ENCODE measurements at regions not wholly inside any gene's neighbourhood (a gene's known extent, or its start where the extent isn't known, plus 50 kb on each side); places are given as distances from the start of the nearest gene placed in this dataset.

GRCh38 chr13:103973740-103974139, 907.5 kb upstream of the SLC10A2 start:
- Histone ChIP-seq H4K20me1 (ENCODE audit: low read length) (no peaks in the 10 kb centered on the region), H2AFZ (ENCODE audit: low read length) (no peak overlapping the region), H3K27ac (ENCODE audit: low read length) (no peak overlapping the region), H3K27me3 (ENCODE audit: low read length) (no peaks in the 10 kb centered on the region), H3K79me2 (ENCODE audit: low read length) (no peaks in the 10 kb centered on the region), H3K9me2 (replicated peaks; ENCODE audit: low read length) (no peaks in the 10 kb centered on the region), H3K9ac (ENCODE audit: low read length) (no peak overlapping the region), H3K4me1 (ENCODE audit: insufficient read depth, low read length) (no peaks in the 10 kb centered on the region), H3F3A (ENCODE audit: low read length, unreplicated experiment) (no peaks in the 10 kb centered on the region), H3K4me3 (ENCODE audit: low read length) (no peak overlapping the region), H3K9me3 (ENCODE audit: low read length) (no peaks in the 10 kb centered on the region), H3K36me3 (ENCODE audit: low read depth, low read length) (no peaks in the 10 kb centered on the region), H3K4me2 (ENCODE audit: low read length) (no peak overlapping the region)
- ChIA-PET CTCF (no interaction called here), POLR2A (ENCODE audit: unreplicated experiment) (no interaction called here)
- DNase-seq: no peak
- no peak for TF ChIP-seq EZH2 (IDR thresholded peaks at IDR 0.05; ENCODE audit: low read length, unreplicated experiment)
- TF ChIP-seq CTCF (conservative IDR thresholded peaks at IDR 0.05; ENCODE audit: low read depth, low read length): no peak
- no peak for TF ChIP-seq EZH2phosphoT487 (IDR thresholded peaks at IDR 0.05; ENCODE audit: borderline replicate concordance, low read length)
- no peak for ATAC-seq
- intact Hi-C loops (cut with micrococcal nuclease): no loop called here
- BruUV-seq (replicated peaks): no TSS peak

GRCh38 chr13:103969520-103970050, 903.4 kb upstream of the SLC10A2 start:
- no peak overlapping the region for H3K27ac ChIP-seq (ENCODE audit: low read length)
- no peaks in the 10 kb centered on the region for H3K9me3 ChIP-seq (ENCODE audit: low read length)
- H3K79me2 ChIP-seq (ENCODE audit: low read length): no peaks in the 10 kb centered on the region
- POLR2A ChIA-PET (ENCODE audit: unreplicated experiment): no interaction called here
- no peak overlapping the region for H3K4me2 ChIP-seq (ENCODE audit: low read length)
- TF ChIP-seq EZH2 (IDR thresholded peaks at IDR 0.05; ENCODE audit: low read length, unreplicated experiment) (no peak), CTCF (conservative IDR thresholded peaks at IDR 0.05; ENCODE audit: low read depth, low read length) (no peak), EZH2phosphoT487 (IDR thresholded peaks at IDR 0.05; ENCODE audit: borderline replicate concordance, low read length) (no peak)
- H3K4me1 ChIP-seq (ENCODE audit: insufficient read depth, low read length): no peaks in the 10 kb centered on the region
- H3K27me3 ChIP-seq (ENCODE audit: low read length): no peaks in the 10 kb centered on the region
- H3F3A ChIP-seq (ENCODE audit: low read length, unreplicated experiment): no peaks in the 10 kb centered on the region
- CTCF ChIA-PET: no interaction called here
- BruUV-seq (replicated peaks): no TSS peak
- no peak overlapping the region for H3K9ac ChIP-seq (ENCODE audit: low read length)
- ATAC-seq (no peak), DNase-seq (no peak)
- no peak overlapping the region for H2AFZ ChIP-seq (ENCODE audit: low read length)
- intact Hi-C loops (cut with micrococcal nuclease): no loop called here
- no peaks in the 10 kb centered on the region for H4K20me1 ChIP-seq (ENCODE audit: low read length)
- no peak overlapping the region for H3K4me3 ChIP-seq (ENCODE audit: low read length)
- H3K36me3 ChIP-seq (ENCODE audit: low read depth, low read length): no peaks in the 10 kb centered on the region
- no peaks in the 10 kb centered on the region for H3K9me2 ChIP-seq (replicated peaks; ENCODE audit: low read length)

GRCh38 chr13:103965506-103966243, 899.5 kb upstream of the SLC10A2 start:
- Histone ChIP-seq H3K4me1 (ENCODE audit: insufficient read depth, low read length) (no peaks in the 10 kb centered on the region), H3K9me2 (replicated peaks; ENCODE audit: low read length) (no peaks in the 10 kb centered on the region), H2AFZ (ENCODE audit: low read length) (no peak overlapping the region), H3F3A (ENCODE audit: low read length, unreplicated experiment) (no peaks in the 10 kb centered on the region), H3K9ac (ENCODE audit: low read length) (no peak overlapping the region), H3K27me3 (ENCODE audit: low read length) (no peaks in the 10 kb centered on the region), H3K36me3 (ENCODE audit: low read depth, low read length) (no peaks in the 10 kb centered on the region), H3K4me2 (ENCODE audit: low read length) (no peak overlapping the region), H4K20me1 (ENCODE audit: low read length) (no peaks in the 10 kb centered on the region), H3K27ac (ENCODE audit: low read length) (no peak overlapping the region), H3K4me3 (ENCODE audit: low read length) (no peak overlapping the region), H3K79me2 (ENCODE audit: low read length) (no peaks in the 10 kb centered on the region), H3K9me3 (ENCODE audit: low read length) (no peaks in the 10 kb centered on the region)
- BruUV-seq (replicated peaks): no TSS peak
- DNase-seq: no peak
- POLR2A ChIA-PET (ENCODE audit: unreplicated experiment): no interaction called here
- TF ChIP-seq EZH2 (IDR thresholded peaks at IDR 0.05; ENCODE audit: low read length, unreplicated experiment) (no peak), CTCF (conservative IDR thresholded peaks at IDR 0.05; ENCODE audit: low read depth, low read length) (no peak), EZH2phosphoT487 (IDR thresholded peaks at IDR 0.05; ENCODE audit: borderline replicate concordance, low read length) (no peak)
- intact Hi-C loops (cut with micrococcal nuclease): no loop called here
- ATAC-seq: no peak
- CTCF ChIA-PET: no interaction called here
